OCI-LY3 (cell line): ENCODE measurements at regions not wholly inside any gene's neighbourhood (a gene's known extent, or its start where the extent isn't known, plus 50 kb on each side); places are given as distances from the start of the nearest gene placed in this dataset.

Experiments used
- CTCF ChIP-seq: fragments of 200-600, 300-600 bp; sonication (generic); IDR thresholded peaks from 2 replicates; pipeline ENCODE4 v1.5.1; 2014; ENCODE audit warnings: antibody characterized with exemption, low read length, low read depth
- EZH2phosphoT487 ChIP-seq: fragments of 200-600 bp; shearing (Covaris generic); IDR thresholded peaks from 2 replicates; pipeline ENCODE4 v1.6.1; 2018; ENCODE audit warnings: antibody characterized with exemption, mixed run types, low read depth

- TF ChIP-seq CTCF (no peak), EZH2phosphoT487 (no peak)
Measured at GRCh38 chr3:145604851-145605250, 556.1 kb downstream of the PLOD2 start.
